CD8-positive, alpha-beta memory T cell (primary cell): ENCODE measurements at regions not wholly inside any gene's neighbourhood (a gene's known extent, or its start where the extent isn't known, plus 50 kb on each side); places are given as distances from the start of the nearest gene placed in this dataset.

Source experiments
- CTCF ChIA-PET: fragments of 350-600 bp; sonication (Branson Sonifier 250); formaldehyde crosslinking; loops from one replicate; lab custom pipeline; 2021; ENCODE audit warnings: antibody characterized with exemption; lab: Charles Lee
- POLR2A ChIA-PET: fragments of 350-600 bp; sonication (Branson Sonifier 250); formaldehyde crosslinking; loops from one replicate; lab custom pipeline; 2021; ENCODE audit warnings: antibody characterized with exemption; lab: Charles Lee
- DNase-seq, 5 donors: peaks; one replicate each; pipeline versions ENCODE4 v3.0.0 to v3.0.0-alpha.2; 2020 to 2022; ENCODE audit warnings: mixed read lengths in 1 of 5
- H3K27ac ChIP-seq: one replicate; pipeline ENCODE4 v1.7.0; 2013; ENCODE audit warnings: low read depth, mild to moderate bottlenecking, low read length, moderate library complexity
- H3K27me3 ChIP-seq: 2 replicates; pipeline ENCODE4 v1.7.0; 2013; ENCODE audit warnings: low read length, mild to moderate bottlenecking; ENCODE audit not compliant: insufficient read depth, poor library complexity, severe bottlenecking
- H3K36me3 ChIP-seq: 2 replicates; pipeline ENCODE4 v1.7.0; 2013; ENCODE audit warnings: mild to moderate bottlenecking, low read length, moderate library complexity; ENCODE audit not compliant: insufficient read depth
- H3K4me1 ChIP-seq: 2 replicates; pipeline ENCODE4 v1.7.0; 2013; ENCODE audit warnings: mild to moderate bottlenecking, low read length, moderate library complexity; ENCODE audit not compliant: insufficient read depth
- H3K4me3 ChIP-seq: 2 replicates; pipeline ENCODE4 v1.7.0; 2013; ENCODE audit warnings: mild to moderate bottlenecking, low read length
- H3K9me3 ChIP-seq: 2 replicates; pipeline ENCODE4 v1.7.0; 2013; ENCODE audit warnings: mild to moderate bottlenecking, low read length
- H3K27ac Mint-ChIP-seq, 8 donors: one replicate each; pipeline ENCODE4 v1.8.0; 2020 to 2021; ENCODE audit warnings: mixed read lengths in 8 of 8, mild to moderate bottlenecking in 6 of 8, inconsistent platforms in 3 of 8, moderate library complexity in 3 of 8
- H3K27me3 Mint-ChIP-seq, 2 donors: one replicate each; pipeline ENCODE4 v1.8.0; 2020 to 2021; ENCODE audit warnings: mixed read lengths in 2 of 2, mild to moderate bottlenecking in 1 of 2, moderate library complexity in 1 of 2
- H3K36me3 Mint-ChIP-seq, 3 donors: one replicate each; pipeline ENCODE4 v1.8.0; 2020 to 2021; ENCODE audit warnings: mixed read lengths in 3 of 3, inconsistent platforms in 1 of 3, mild to moderate bottlenecking in 1 of 3
- H3K4me1 Mint-ChIP-seq, 3 donors: one replicate each; pipeline ENCODE4 v1.8.0; 2020 to 2021; ENCODE audit warnings: mixed read lengths in 3 of 3, inconsistent platforms in 1 of 3, mild to moderate bottlenecking in 1 of 3
- H3K4me3 Mint-ChIP-seq, 7 donors: one replicate each; pipeline ENCODE4 v1.8.0; 2020 to 2021; ENCODE audit warnings: mixed read lengths in 7 of 7, mild to moderate bottlenecking in 6 of 7, moderate library complexity in 4 of 7, inconsistent platforms in 2 of 7
- H3K9me3 Mint-ChIP-seq, 5 donors: one replicate each; pipeline ENCODE4 v1.8.0; 2020 to 2022; ENCODE audit warnings: mixed read lengths in 5 of 5, mild to moderate bottlenecking in 3 of 5, moderate library complexity in 2 of 5, inconsistent platforms in 1 of 5

- Histone ChIP-seq H3K4me3 (no peak overlapping the region), H3K4me1 (no peaks in the 10 kb centered on the region), H3K36me3 (no peaks in the 10 kb centered on the region), H3K27me3 (no peaks in the 10 kb centered on the region), H3K9me3 (no peaks in the 10 kb centered on the region), H3K27ac (no peak overlapping the region)
- CTCF ChIA-PET: no interaction called here
- H3K4me3 Mint-ChIP-seq: no peak overlapping the region
- no peaks in the 10 kb centered on the region for H3K36me3 Mint-ChIP-seq
- peaks cover 0 to 17% of the 10 kb centered on the region in 2 donors for H3K27me3 Mint-ChIP-seq
- no peaks in the 10 kb centered on the region for H3K4me1 Mint-ChIP-seq
- H3K9me3 Mint-ChIP-seq: peaks cover 0 to 2% (median 0%) of the 10 kb centered on the region in 5 donors
- DNase-seq: no peak
- POLR2A ChIA-PET: no interaction called here
- no peak overlapping the region for H3K27ac Mint-ChIP-seq
Observed at GRCh38 chr10:129179972-129180678, 286.9 kb upstream of the MGMT start.

GRCh38 chr10:129184196-129184595, 282.8 kb upstream of the MGMT start:
- peaks cover 0 to 2% of the 10 kb centered on the region in 2 donors for H3K27me3 Mint-ChIP-seq
- Histone ChIP-seq H3K9me3 (no peaks in the 10 kb centered on the region), H3K36me3 (no peaks in the 10 kb centered on the region), H3K27ac (no peak overlapping the region), H3K4me1 (no peaks in the 10 kb centered on the region), H3K27me3 (no peaks in the 10 kb centered on the region), H3K4me3 (no peak overlapping the region)
- ChIA-PET CTCF (no interaction called here), POLR2A (no interaction called here)
- H3K9me3 Mint-ChIP-seq: peaks cover 0 to 9% (median 6%) of the 10 kb centered on the region in 5 donors
- no peak overlapping the region for H3K27ac Mint-ChIP-seq
- no peak overlapping the region for H3K4me3 Mint-ChIP-seq
- H3K36me3 Mint-ChIP-seq: no peaks in the 10 kb centered on the region
- no peak for DNase-seq
- H3K4me1 Mint-ChIP-seq: no peaks in the 10 kb centered on the region

GRCh38 chr10:129187331-129187730, 279.7 kb upstream of the MGMT start:
- no peaks in the 10 kb centered on the region for H3K4me1 Mint-ChIP-seq
- DNase-seq: no peak
- H3K27ac Mint-ChIP-seq: no peak overlapping the region
- ChIA-PET POLR2A (no interaction called here), CTCF (no interaction called here)
- no peaks in the 10 kb centered on the region for H3K36me3 Mint-ChIP-seq
- no peaks in the 10 kb centered on the region for H3K27me3 ChIP-seq
- H3K36me3 ChIP-seq: no peaks in the 10 kb centered on the region
- H3K4me3 Mint-ChIP-seq: no peak overlapping the region
- no peaks in the 10 kb centered on the region for H3K9me3 ChIP-seq
- no peak overlapping the region for H3K27ac ChIP-seq
- H3K4me1 ChIP-seq: no peaks in the 10 kb centered on the region
- no peak overlapping the region for H3K4me3 ChIP-seq
- peaks cover 0 to 3% of the 10 kb centered on the region in 2 donors for H3K27me3 Mint-ChIP-seq
- H3K9me3 Mint-ChIP-seq: peaks cover 0 to 9% (median 6%) of the 10 kb centered on the region in 5 donors

- ChIA-PET POLR2A (no interaction called here), CTCF (no interaction called here)
- H3K4me1 Mint-ChIP-seq: no peaks in the 10 kb centered on the region
- Histone ChIP-seq H3K36me3 (no peaks in the 10 kb centered on the region), H3K9me3 (no peaks in the 10 kb centered on the region), H3K27me3 (no peaks in the 10 kb centered on the region), H3K4me1 (no peaks in the 10 kb centered on the region), H3K4me3 (no peak overlapping the region), H3K27ac (no peak overlapping the region)
- peaks cover 0 to 2% (median 0%) of the 10 kb centered on the region in 3 donors for H3K36me3 Mint-ChIP-seq
- H3K9me3 Mint-ChIP-seq: peaks cover 2 to 5% (median 3%) of the 10 kb centered on the region in 5 donors
- no peak overlapping the region for H3K27ac Mint-ChIP-seq
- H3K4me3 Mint-ChIP-seq: no peak overlapping the region
- DNase-seq: no peak
- H3K27me3 Mint-ChIP-seq: peaks cover 7 to 8% of the 10 kb centered on the region in 2 donors
Observed at GRCh38 chr10:129191797-129192196, 275.2 kb upstream of the MGMT start.

- Mint-ChIP-seq H3K4me1 (no peaks in the 10 kb centered on the region), H3K9me3 (peaks cover 0 to 3% (median under 1%) of the 10 kb centered on the region in 5 donors), H3K4me3 (no peak overlapping the region), H3K36me3 (peaks cover 0 to 2% (median 0%) of the 10 kb centered on the region in 3 donors), H3K27ac (no peak overlapping the region), H3K27me3 (peaks cover 7 to 8% of the 10 kb centered on the region in 2 donors)
- Histone ChIP-seq H3K9me3 (no peaks in the 10 kb centered on the region), H3K4me1 (no peaks in the 10 kb centered on the region), H3K27ac (no peak overlapping the region), H3K27me3 (no peaks in the 10 kb centered on the region), H3K4me3 (no peak overlapping the region), H3K36me3 (no peaks in the 10 kb centered on the region)
- DNase-seq: no peak
- CTCF ChIA-PET: no interaction called here
- POLR2A ChIA-PET: no interaction called here
Observed at GRCh38 chr10:129192344-129193128, 274.5 kb upstream of the MGMT start.

GRCh38 chr10:129193148-129193547, 273.9 kb upstream of the MGMT start:
- Histone ChIP-seq H3K27ac (no peak overlapping the region), H3K27me3 (no peaks in the 10 kb centered on the region), H3K4me1 (no peaks in the 10 kb centered on the region), H3K4me3 (no peak overlapping the region), H3K9me3 (no peaks in the 10 kb centered on the region), H3K36me3 (no peaks in the 10 kb centered on the region)
- Mint-ChIP-seq H3K27me3 (peaks cover 7 to 8% of the 10 kb centered on the region in 2 donors), H3K4me1 (no peaks in the 10 kb centered on the region), H3K9me3 (peaks cover 0 to 2% (median 0%) of the 10 kb centered on the region in 5 donors), H3K4me3 (no peak overlapping the region), H3K36me3 (peaks cover 0 to 2% (median 0%) of the 10 kb centered on the region in 3 donors), H3K27ac (no peak overlapping the region)
- ChIA-PET POLR2A (no interaction called here), CTCF (no interaction called here)
- no peak for DNase-seq

GRCh38 chr10:129194181-129194870, 272.7 kb upstream of the MGMT start:
- no peaks in the 10 kb centered on the region for H3K36me3 ChIP-seq
- no peak overlapping the region for H3K4me3 Mint-ChIP-seq
- CTCF ChIA-PET: no interaction called here
- peaks cover 0 to 2% (median 0%) of the 10 kb centered on the region in 3 donors for H3K36me3 Mint-ChIP-seq
- peak overlapping the region in 1 of 8 donors; percentile 17 for H3K27ac Mint-ChIP-seq
- H3K4me1 ChIP-seq: no peaks in the 10 kb centered on the region
- peaks cover 7 to 8% of the 10 kb centered on the region in 2 donors for H3K27me3 Mint-ChIP-seq
- H3K4me1 Mint-ChIP-seq: no peaks in the 10 kb centered on the region
- H3K4me3 ChIP-seq: no peak overlapping the region
- no peaks in the 10 kb centered on the region for H3K9me3 ChIP-seq
- DNase-seq: no peak
- POLR2A ChIA-PET: no interaction called here
- H3K27me3 ChIP-seq: no peaks in the 10 kb centered on the region
- H3K27ac ChIP-seq: no peak overlapping the region
- H3K9me3 Mint-ChIP-seq: peaks cover 0 to 2% (median 0%) of the 10 kb centered on the region in 5 donors

- Mint-ChIP-seq H3K27me3 (peaks cover 3 to 6% of the 10 kb centered on the region in 2 donors), H3K27ac (no peak overlapping the region), H3K9me3 (no peaks in the 10 kb centered on the region), H3K4me3 (no peak overlapping the region), H3K4me1 (no peaks in the 10 kb centered on the region), H3K36me3 (peaks cover 0 to 2% (median 0%) of the 10 kb centered on the region in 3 donors)
- H3K27me3 ChIP-seq: no peaks in the 10 kb centered on the region
- POLR2A ChIA-PET: no interaction called here
- CTCF ChIA-PET: no interaction called here
- DNase-seq: no peak
- H3K36me3 ChIP-seq: no peaks in the 10 kb centered on the region
- no peak overlapping the region for H3K4me3 ChIP-seq
- H3K27ac ChIP-seq: no peak overlapping the region
- no peaks in the 10 kb centered on the region for H3K4me1 ChIP-seq
- no peaks in the 10 kb centered on the region for H3K9me3 ChIP-seq
Observed at GRCh38 chr10:129199826-129200225, 267.2 kb upstream of the MGMT start.
